ENCODE measurements at regions not wholly inside any gene's neighbourhood (a gene's known extent, or its start where the extent isn't known, plus 50 kb on each side); places are given as distances from the start of the nearest gene placed in this dataset.

DNA sequence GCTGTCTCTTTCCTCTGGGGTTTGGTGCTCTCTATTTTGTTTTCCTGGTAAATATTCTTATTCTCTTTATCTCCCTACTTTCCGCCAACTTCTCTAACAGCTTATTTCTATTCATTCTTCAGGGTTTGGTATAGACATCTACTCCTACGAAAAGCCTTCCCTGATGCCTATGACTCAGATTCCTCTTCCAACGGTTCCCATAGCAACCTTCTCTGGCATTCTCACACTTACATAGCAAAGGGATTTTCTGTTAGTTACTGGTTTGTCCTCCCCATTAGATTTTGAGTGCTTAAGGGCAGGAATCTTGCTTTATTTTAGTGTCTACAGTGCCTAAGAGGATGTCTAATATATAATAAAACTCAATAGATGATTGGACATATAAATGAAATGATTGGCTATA, 407.6 kb upstream of the DEPDC1 start:
- TF ChIP-seq, protein P1, sequence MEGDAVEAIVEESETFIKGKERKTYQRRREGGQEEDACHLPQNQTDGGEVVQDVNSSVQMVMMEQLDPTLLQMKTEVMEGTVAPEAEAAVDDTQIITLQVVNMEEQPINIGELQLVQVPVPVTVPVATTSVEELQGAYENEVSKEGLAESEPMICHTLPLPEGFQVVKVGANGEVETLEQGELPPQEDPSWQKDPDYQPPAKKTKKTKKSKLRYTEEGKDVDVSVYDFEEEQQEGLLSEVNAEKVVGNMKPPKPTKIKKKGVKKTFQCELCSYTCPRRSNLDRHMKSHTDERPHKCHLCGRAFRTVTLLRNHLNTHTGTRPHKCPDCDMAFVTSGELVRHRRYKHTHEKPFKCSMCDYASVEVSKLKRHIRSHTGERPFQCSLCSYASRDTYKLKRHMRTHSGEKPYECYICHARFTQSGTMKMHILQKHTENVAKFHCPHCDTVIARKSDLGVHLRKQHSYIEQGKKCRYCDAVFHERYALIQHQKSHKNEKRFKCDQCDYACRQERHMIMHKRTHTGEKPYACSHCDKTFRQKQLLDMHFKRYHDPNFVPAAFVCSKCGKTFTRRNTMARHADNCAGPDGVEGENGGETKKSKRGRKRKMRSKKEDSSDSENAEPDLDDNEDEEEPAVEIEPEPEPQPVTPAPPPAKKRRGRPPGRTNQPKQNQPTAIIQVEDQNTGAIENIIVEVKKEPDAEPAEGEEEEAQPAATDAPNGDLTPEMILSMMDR (IDR thresholded peaks at IDR 0.05 in 8 of 11, conservative IDR thresholded peaks at IDR 0.05 in 3 of 11), result no peak
- TF ChIP-seq POLR2A (IDR thresholded peaks at IDR 0.05), result no peak
